Pancreas (tissue), 10 donors: ENCODE measurements at regions not wholly inside any gene's neighbourhood (a gene's known extent, or its start where the extent isn't known, plus 50 kb on each side); places are given as distances from the start of the nearest gene placed in this dataset.

Experiments
- ATAC-seq, 4 donors: fragments of 200-7000 bp; cut with Tn5 transposase; one replicate each; pipeline versions ENCODE4 v1.8.0 to v1.9.1; 2020; ENCODE audit warnings: mild to moderate bottlenecking in 4 of 4, moderate library complexity in 4 of 4
- DNase-seq, 6 donors: peaks; one replicate each; pipeline ENCODE4 v3.0.0-alpha.2; 2020
- FAIRE-seq: peaks from 2 replicates; lab custom pipeline; 2012; peaks lifted over from hg19 to GRCh38; lab: Jason Lieb, UNC
- H3K27ac ChIP-seq, 4 donors: fragments of 200-600 bp; sonication (generic); 1 replicate in 3 of 4; 2 replicates in 1 of 4; pipeline versions ENCODE4 v1.5.0 to v1.8.0; 2020
- H3K27me3 ChIP-seq, 4 donors: fragments of 200-600 bp; one replicate each; pipeline ENCODE4 v1.8.0; 2021
- H3K36me3 ChIP-seq, 3 donors: fragments of 200-600 bp; sonication (generic) in 1 of 3; one replicate each; pipeline versions ENCODE4 v1.5.0 to v1.8.0; 2020 to 2021
- H3K4me1 ChIP-seq, 3 donors: fragments of 200-600 bp; one replicate each; pipeline ENCODE4 v1.8.0; 2021
- H3K4me3 ChIP-seq, 4 donors: fragments of 200-600 bp; sonication (generic) in 2 of 4; one replicate each; pipeline versions ENCODE4 v1.5.0 to v1.8.0; 2020 to 2021
- H3K9me3 ChIP-seq, 4 donors: fragments of 200-600 bp; one replicate each; pipeline ENCODE4 v1.8.0; 2021
- CTCF ChIP-seq, 4 donors: fragments of 200-600 bp; sonication (generic) in 3 of 4; IDR thresholded peaks; one replicate each; pipeline versions ENCODE4 v1.5.0 to v1.8.0; 2021; ENCODE audit warnings: antibody characterized with exemption in 4 of 4
- WGBS, 2 donors: extraction: QIAGEN DNeasy Blood & Tissue Kit; methylation state at CpG; one replicate each; pipeline ENCODE4 v1.1.7; 2013; 5-methylcytosine and 5-hydroxymethylcytosine counted together
- intact Hi-C, 3 donors: fragments of 100-400 bp; cut with DNase I; formaldehyde crosslinking; loops; one replicate each; pipeline versions ENCODE4 v1.11.1 to v1.14.2; 2022
- donor health status: healthy with polysubstance abuse.
- donor health status: DM: no; HTN: no; CAD: no; lungs with moderate emphysema.
- donor health status: DM: no; HTN: no; CAD: no.
- donor health status: control.
- donor health status: control.
- donor health status: Bipolar disorder and iron deficiency.
- donor health status: DM: yes; HTN: yes; CAD: no.
- donor health status: DM: no; HTN: no; CAD: no.
- donor health status: DM: no; HTN: no; CAD: no.
- donor health status: DM: yes; HTN: yes; CAD: no.

DNA sequence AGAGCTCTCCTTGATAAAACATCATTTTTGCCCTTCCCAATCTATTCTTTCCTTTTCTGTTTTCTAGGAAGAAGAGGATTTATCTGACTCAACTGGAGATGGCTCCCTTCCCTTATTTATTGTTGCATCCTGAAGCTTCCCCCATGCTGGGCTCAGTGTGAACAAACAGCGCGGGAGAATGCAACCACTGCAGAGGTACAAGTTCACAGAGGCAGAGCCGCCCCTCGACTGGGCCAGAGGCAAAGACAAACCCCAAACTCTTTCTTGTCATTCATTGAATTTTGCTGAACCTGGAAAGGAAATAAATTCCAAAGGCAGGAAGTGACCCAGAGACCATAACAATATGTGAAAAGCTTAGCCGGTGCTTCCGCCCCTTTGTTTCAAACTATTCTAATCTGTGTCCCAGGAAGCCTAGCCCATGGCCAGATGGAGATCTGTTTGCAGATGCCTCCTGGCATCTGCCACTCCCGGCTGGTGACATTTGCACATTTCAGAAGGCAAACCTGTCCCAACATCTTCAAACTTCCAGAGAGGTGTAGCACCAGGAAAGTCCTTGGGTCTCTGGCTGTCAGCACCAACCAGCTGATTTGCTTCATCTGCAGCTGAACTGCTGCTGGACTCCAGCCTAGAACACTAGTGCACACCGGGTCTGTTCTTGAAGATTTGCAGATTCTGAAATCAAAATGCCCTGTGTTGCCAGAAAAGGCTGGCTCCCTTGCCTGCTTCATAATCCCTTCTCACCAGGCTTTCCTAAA, 79.4 kb upstream of the MAP4K3 start:
- TF ChIP-seq CTCF (IDR thresholded peaks at IDR 0.05) = no peak
- peaks cover 0 to 30% (median 19%) of the 10 kb centered on the region in 3 donors for H3K4me1 ChIP-seq
- no peaks in the 10 kb centered on the region for H3K36me3 ChIP-seq
- intact Hi-C loops = no loop called here
- no peaks in the 10 kb centered on the region for H3K27me3 ChIP-seq
- no peak overlapping the region for H3K27ac ChIP-seq
- no peak for FAIRE-seq
- no peak overlapping the region for H3K4me3 ChIP-seq
- H3K9me3 ChIP-seq = no peaks in the 10 kb centered on the region
- 68 to 69% methylated on average over 8 of the region's 8 CpGs for WGBS, 2 donors
- DNase-seq = peak in 3 of 6 donors; percentile 29 to 45 (median 39)
- ATAC-seq = peak; percentile 30 to 67 (median 52)

GRCh38 chr2:39517102-39517436, 80.0 kb upstream of the MAP4K3 start:
- no peak for ATAC-seq
- DNase-seq = no peak
- Histone ChIP-seq H3K27me3 (no peaks in the 10 kb centered on the region), H3K27ac (no peak overlapping the region), H3K9me3 (no peaks in the 10 kb centered on the region), H3K36me3 (no peaks in the 10 kb centered on the region), H3K4me3 (no peak overlapping the region), H3K4me1 (peaks cover 0 to 24% (median 19%) of the 10 kb centered on the region in 3 donors)
- intact Hi-C loops = no loop called here
- 67 to 74% methylated on average over 2 of the region's 2 CpGs for WGBS, 2 donors
- no peak for TF ChIP-seq CTCF (IDR thresholded peaks at IDR 0.05)
- no peak for FAIRE-seq

DNA sequence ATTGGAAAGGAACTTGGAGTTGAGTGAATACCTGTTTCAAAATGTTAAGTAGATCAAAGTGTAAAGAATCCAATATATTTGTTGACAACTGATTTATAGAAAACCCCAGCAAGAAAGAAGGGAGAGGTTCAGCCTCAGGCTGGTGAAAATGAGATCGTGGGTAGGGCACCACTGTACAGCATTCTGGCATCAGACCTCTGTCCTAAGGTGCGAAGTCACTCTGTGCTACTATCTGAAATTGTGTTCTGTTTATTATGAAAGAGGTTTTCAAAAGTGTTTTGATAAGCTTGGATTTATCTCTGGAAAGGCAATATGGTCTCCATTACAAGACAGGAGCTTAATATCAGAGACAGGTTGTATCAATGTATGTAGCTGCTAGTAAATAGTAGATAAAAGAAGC, 80.5 kb upstream of the MAP4K3 start:
- FAIRE-seq (no peak), ATAC-seq (no peak), DNase-seq (no peak)
- intact Hi-C loops = no loop called here
- H3K4me1 ChIP-seq = peaks cover 0 to 19% (median 19%) of the 10 kb centered on the region in 3 donors
- no peaks in the 10 kb centered on the region for H3K27me3 ChIP-seq
- no peaks in the 10 kb centered on the region for H3K9me3 ChIP-seq
- TF ChIP-seq CTCF (IDR thresholded peaks at IDR 0.05) = no peak
- 66 to 67% methylated on average over 2 of the region's 2 CpGs for WGBS, 2 donors
- no peak overlapping the region for H3K27ac ChIP-seq
- H3K4me3 ChIP-seq = no peak overlapping the region
- H3K36me3 ChIP-seq = no peaks in the 10 kb centered on the region

- Histone ChIP-seq H3K27ac (no peak overlapping the region), H3K4me1 (peaks cover 0 to 19% (median 9%) of the 10 kb centered on the region in 3 donors), H3K4me3 (no peak overlapping the region), H3K9me3 (no peaks in the 10 kb centered on the region), H3K27me3 (no peaks in the 10 kb centered on the region), H3K36me3 (no peaks in the 10 kb centered on the region)
- ATAC-seq = no peak
- WGBS, 2 donors = 88 to 98% methylated on average over 1 of the region's 1 CpG
- no peak for FAIRE-seq
- intact Hi-C loops = no loop called here
- no peak for TF ChIP-seq CTCF (IDR thresholded peaks at IDR 0.05)
- DNase-seq = no peak
Measured at GRCh38 chr2:39519886-39520285, 82.8 kb upstream of the MAP4K3 start.

GRCh38 chr2:39521876-39522517, 84.9 kb upstream of the MAP4K3 start:
- WGBS, 2 donors = 43 to 47% methylated on average over 4 of the region's 4 CpGs
- TF ChIP-seq CTCF (IDR thresholded peaks at IDR 0.05) = no peak
- no peaks in the 10 kb centered on the region for H3K27me3 ChIP-seq
- H3K27ac ChIP-seq = no peak overlapping the region
- no peak overlapping the region for H3K4me3 ChIP-seq
- no peaks in the 10 kb centered on the region for H3K9me3 ChIP-seq
- intact Hi-C loops = no loop called here
- FAIRE-seq (no peak), DNase-seq (no peak), ATAC-seq (no peak)
- H3K4me1 ChIP-seq = peaks cover 0 to 11% (median 3%) of the 10 kb centered on the region in 3 donors
- H3K36me3 ChIP-seq = no peaks in the 10 kb centered on the region
